Hematopoietic multipotent progenitor cell (in vitro differentiated cells): ENCODE measurements at regions not wholly inside any gene's neighbourhood (a gene's known extent, or its start where the extent isn't known, plus 50 kb on each side); places are given as distances from the start of the nearest gene placed in this dataset.
A peak's percentile ranks its signal among the peaks of the same experiment; 100 is the strongest.
"Not testable (repeated sequence)": the region's sequence is repeated elsewhere in the genome, so short reads cannot be mapped to it uniquely, and the experiment has no call there.

Experiments
- DNase-seq, 3 donors: peaks; one replicate each; pipeline ENCODE4 v3.0.0-alpha.2; 2011 to 2015; ENCODE audit warnings: low read depth in 2 of 3, low spot score in 2 of 3

GRCh38 chr3:22372292-22373062, 621.5 kb upstream of the ZNF385D start:
- DNase-seq = peak in 2 of 3 donors; percentile 45 to 58

GRCh38 chr3:22373182-22373581, 622.2 kb upstream of the ZNF385D start:
- no peak for DNase-seq

DNA sequence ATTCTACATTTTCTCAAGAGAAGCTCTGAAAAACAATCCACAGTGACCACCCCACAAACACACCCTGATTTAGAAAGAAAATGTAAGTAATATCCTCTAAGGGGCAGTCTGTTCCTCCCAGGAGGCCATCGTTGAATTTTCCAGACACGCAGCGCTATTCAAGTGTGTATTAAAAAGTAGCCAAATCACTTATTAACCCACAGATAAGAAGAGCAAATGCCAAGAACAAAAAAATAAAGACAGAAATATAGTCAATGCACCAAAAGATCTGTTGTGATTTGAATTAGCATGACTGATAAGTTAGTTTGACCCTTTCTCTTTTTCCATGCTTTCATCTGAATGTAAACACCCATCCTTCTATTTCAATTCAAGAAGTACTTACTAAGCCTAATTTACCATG, 622.8 kb upstream of the ZNF385D start:
- DNase-seq = no peak

- DNase-seq = no peak
Measured at GRCh38 chr3:22377421-22377820, 626.4 kb upstream of the ZNF385D start.

- no peak for DNase-seq
Measured at GRCh38 chr3:22378869-22379268, 627.9 kb upstream of the ZNF385D start.

DNA sequence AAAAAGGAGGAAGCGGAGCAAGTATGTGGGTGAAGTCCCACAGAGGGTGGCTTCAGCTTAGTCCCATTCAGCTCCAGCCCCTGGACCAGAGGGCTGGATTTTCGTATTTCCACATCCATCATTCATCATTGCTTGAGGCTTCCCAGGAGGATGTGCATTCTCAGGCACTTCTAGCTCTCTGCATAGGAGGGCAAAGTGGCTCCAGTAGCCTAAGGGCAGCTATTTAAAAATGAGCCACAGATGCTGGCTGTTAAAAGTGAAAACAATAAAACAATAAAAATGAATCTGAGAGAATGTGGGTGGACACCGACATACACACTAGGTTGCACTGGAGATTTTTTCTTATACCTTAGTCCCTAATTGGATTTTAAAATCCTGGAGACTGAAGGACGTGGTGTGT, 629.2 kb upstream of the ZNF385D start:
- no peak for DNase-seq

GRCh38 chr3:22381564-22381963, 630.6 kb upstream of the ZNF385D start:
- DNase-seq = not testable (repeated sequence)

GRCh38 chr3:22383285-22383684, 632.3 kb upstream of the ZNF385D start:
- no peak for DNase-seq

DNA sequence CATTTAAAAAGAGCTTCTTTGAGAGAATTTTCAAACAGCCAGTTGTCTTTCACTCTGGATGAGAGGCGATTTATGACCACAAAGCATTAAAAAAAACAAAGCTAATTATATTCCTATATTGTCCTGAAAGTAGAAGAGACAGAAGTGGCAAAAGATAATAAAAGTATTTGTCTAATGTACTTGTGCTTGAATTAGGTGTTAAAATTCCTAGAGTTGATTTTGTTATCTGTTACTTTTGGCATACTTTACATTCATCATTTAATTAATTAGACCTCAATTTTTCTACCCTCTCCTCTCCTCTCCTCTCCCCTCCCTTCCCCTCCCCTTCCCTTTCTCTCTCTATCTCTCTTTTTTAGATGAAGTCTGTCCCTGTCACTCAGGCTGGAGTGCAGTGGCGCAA, 635.1 kb upstream of the ZNF385D start:
- no peak for DNase-seq

GRCh38 chr3:22392286-22392685, 641.3 kb upstream of the ZNF385D start:
- DNase-seq = no peak

GRCh38 chr3:22392859-22393258, 641.8 kb upstream of the ZNF385D start:
- no peak for DNase-seq

GRCh38 chr3:22399566-22399965, 648.6 kb upstream of the ZNF385D start:
- DNase-seq = no peak

DNA sequence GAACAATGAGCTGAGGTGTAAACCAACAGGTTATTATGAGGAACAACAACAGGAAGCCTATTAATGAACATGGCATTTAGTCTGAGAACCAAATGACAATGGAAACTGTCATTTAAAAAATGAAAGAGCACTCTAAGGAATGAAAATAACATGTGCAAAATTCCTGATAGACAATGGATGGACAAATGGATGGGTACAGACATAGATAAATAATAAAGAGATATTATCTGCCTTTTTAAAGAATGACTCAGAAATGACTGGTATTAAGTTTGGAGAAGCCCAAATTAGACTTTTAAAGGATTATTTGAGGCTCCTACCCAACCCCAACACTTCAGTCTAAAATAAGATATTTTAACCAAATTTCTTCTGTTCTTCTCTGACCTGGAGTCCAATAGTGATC, 650.5 kb upstream of the ZNF385D start:
- DNase-seq = no peak

DNA sequence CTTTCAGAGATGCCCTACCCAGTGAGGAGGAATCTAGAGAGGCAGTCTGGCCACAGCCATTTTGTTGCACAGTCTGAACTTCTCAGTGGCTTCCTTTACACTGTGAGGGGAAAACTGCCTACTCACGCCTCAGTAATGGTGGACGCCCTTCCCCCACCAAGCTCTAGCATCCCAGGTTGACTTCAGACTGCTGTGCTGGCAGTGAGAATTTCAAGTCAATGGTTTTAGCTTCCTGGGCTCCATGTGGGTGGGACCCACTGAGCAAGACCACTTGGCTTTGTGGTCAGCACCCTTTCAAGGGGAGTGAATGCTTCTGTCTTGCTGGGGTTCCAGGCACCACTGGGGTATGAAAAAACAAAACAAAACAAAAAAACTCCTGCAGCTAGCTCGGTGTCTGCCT, 663.2 kb upstream of the ZNF385D start:
- DNase-seq = no peak

DNA sequence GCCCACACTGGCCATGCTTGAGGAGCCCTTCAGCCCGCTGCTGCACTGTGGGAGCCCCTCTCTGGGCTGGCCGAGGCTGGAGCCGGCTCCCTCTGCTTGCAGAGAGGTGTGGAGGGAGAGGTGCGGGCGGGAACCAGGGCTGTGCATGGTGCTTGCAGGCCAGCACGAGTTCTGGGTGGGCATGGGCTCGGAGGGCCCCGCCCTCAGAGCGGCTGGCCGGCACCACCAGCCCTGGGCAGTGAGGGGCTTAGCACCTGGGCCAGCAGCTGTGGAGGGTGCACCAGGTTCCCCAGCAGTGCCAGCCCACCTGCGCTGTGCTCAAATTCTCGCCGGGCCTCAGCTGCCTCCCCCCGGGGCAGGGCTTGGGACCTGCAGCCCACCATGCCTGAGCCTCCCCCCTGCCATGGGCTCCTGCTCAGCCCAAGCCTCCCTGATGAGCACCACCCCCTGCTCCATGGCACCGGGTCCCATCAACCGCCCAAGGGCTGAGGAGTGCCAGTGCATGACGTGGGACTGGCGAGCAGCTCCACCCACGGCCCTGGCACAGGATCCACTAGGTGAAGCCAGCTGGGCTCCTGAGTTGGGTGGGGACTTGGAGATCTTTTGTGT, 665.9 kb upstream of the ZNF385D start:
- DNase-seq = not testable (repeated sequence)

- peak in 2 of 3 donors; percentile 2 to 52 for DNase-seq
Measured at GRCh38 chr3:22419261-22419660, 668.3 kb upstream of the ZNF385D start.

DNA sequence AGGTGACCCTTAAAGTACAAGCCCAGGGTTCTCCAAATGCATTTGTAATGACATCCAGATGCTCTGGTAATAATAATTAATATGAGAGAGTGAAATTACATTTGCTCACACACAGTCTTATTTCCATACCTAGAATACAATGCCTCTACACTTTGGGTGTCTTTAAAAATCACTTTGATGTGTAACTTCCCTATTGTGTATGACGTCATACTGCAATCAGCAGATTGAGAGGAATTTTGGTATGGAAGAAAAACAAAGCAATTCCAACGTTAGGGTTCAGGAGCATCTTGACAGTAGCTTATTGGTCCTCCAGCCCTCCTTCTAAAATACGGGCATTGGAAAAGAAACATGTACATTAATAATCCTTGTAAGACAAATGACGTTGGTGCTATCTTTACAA, 670.6 kb upstream of the ZNF385D start:
- DNase-seq = no peak

GRCh38 chr3:22431334-22431733, 680.3 kb upstream of the ZNF385D start:
- DNase-seq = no peak

DNA sequence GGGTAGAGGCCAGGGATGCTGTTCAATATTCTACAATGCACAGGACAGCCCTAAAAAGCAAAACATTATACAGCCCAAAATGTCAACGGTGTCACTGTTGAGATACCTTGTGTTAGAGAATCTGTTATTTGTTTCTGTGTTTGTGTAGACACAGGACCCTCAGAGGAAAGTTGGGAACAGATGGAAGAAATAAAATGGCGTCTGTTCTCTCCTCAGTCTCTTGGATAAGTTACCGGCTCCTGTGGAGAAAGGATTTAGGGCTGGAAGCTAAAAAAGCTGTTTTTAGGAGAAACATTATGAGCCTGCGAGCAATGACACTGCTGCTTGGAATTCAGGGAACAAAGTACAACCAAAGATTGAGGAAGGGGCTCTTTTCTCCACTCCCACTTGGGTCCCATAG, 688.6 kb upstream of the ZNF385D start:
- DNase-seq = no peak

- no peak for DNase-seq
Measured at GRCh38 chr3:22441711-22442110, 690.7 kb upstream of the ZNF385D start.

GRCh38 chr3:22443571-22444233, 692.7 kb upstream of the ZNF385D start:
- DNase-seq = no peak

DNA sequence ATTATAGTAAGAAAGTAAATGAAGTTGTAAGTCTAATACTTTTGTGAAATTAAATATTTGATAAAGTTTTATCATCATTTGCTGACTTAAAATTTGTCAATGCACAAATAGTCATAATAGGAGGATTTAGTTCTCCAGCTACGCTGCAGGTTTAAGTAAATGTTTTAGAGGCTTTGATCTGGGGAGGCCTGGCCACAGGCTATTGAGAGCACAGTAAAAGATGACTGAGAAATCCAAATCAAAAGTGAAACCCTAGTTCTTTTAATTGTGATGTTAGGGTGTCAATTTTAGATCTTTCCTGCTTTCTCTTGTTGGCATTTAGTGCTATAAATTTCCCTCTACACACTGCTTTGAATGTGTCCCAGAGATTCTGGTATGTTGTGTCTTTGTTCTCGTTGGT, 694.3 kb upstream of the ZNF385D start:
- DNase-seq = not testable (repeated sequence)
